H1 (cell line): ENCODE measurements at regions not wholly inside any gene's neighbourhood (a gene's known extent, or its start where the extent isn't known, plus 50 kb on each side); places are given as distances from the start of the nearest gene placed in this dataset.

Experiments
- CHD1 ChIP-seq: IDR thresholded peaks from 2 replicates; pipeline ENCODE4 v1.6.1; 2012; ENCODE audit warnings: low read depth, low read length, improper control_type of control experiment
- GABPA ChIP-seq: IDR thresholded peaks from 2 replicates; pipeline ENCODE4 v1.6.1; 2011; ENCODE audit warnings: mild to moderate bottlenecking, low read length, moderate library complexity, borderline replicate concordance; ENCODE audit not compliant: insufficient read depth
- SP2 ChIP-seq: IDR thresholded peaks from 2 replicates; pipeline ENCODE4 v1.6.1; 2012; ENCODE audit warnings: mild to moderate bottlenecking, low read length, inconsistent platforms
- TF ChIP-seq, protein P1 (sequence below): IDR thresholded peaks from 2 replicates; pipeline ENCODE4 v1.6.1; 2011; ENCODE audit warnings: low read depth, mild to moderate bottlenecking, low read length; ENCODE audit not compliant: insufficient read depth

DNA sequence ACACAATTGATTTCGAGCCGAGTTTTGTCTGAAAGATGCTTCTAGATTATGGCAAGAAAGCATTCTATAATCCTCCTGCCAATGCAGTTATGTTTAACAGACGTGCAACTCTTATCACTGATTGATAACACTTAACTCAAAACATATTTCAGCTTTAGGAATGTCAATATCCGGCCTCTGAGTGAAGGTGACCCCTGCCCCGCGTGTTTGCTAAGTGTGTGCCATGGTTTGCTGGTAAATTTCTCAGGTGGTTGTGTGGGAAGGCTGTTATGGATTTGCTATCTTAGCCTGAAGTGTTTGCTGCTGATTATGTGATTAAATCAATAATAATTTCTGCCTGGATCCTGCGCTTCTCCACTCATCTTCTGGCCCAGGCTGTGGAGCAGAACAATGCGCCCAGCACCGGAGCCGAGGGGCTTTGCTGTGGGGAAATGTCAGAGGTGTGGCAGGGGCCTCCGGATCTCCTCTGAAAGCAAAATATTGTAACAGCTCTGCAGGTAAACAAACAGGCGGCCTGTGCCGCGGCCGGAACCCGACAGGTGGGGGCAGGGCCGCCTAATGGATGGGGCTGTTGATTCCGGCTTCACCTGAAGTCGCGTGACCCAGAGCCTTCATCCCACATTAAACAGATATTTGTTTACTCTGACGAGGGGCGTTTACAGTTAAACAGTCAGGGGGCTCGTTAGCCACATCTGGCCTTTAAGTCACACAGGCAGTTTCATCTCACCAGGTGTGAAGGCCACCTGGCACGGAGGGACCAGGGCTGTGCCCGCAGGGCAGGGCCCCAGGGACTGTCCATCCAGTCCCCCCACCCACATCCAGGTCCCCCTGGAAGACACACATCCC, 210.7 kb upstream of the SALL3 start (continued):
- TF ChIP-seq, protein P1, sequence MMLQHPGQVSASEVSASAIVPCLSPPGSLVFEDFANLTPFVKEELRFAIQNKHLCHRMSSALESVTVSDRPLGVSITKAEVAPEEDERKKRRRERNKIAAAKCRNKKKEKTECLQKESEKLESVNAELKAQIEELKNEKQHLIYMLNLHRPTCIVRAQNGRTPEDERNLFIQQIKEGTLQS, result no peak
- no peak for TF ChIP-seq GABPA
- TF ChIP-seq CHD1, result no peak
- no peak for TF ChIP-seq SP2
